OCI-LY7 (cell line): ENCODE measurements at regions not wholly inside any gene's neighbourhood (a gene's known extent, or its start where the extent isn't known, plus 50 kb on each side); places are given as distances from the start of the nearest gene placed in this dataset.

ENCODE experiments used
- BruUV-seq: library from RNA; stranded (reverse); fragments of 400-500 nt; replicated peaks from 2 replicates; lab custom pipeline; 2021; lab: Mats Ljungman, UMichigan
- CTCF ChIA-PET: fragments of 300-600 bp; sonication (Branson Sonifier 250); formaldehyde crosslinking; loops from one replicate; lab custom pipeline; 2022; ENCODE audit warnings: antibody characterized with exemption; ENCODE audit not compliant: unreplicated experiment; lab: Charles Lee
- POLR2A ChIA-PET: fragments of 300-600 bp; sonication (Branson Sonifier 250); formaldehyde crosslinking; loops from one replicate; lab custom pipeline; 2022; ENCODE audit warnings: antibody characterized with exemption; lab: Charles Lee
- DNase-seq: peaks from one replicate; pipeline ENCODE4 v3.0.0-alpha.2; 2015; ENCODE audit warnings: low spot score
- H2AFZ ChIP-seq: fragments of 200-600 bp; sonication (generic), shearing (Covaris generic); 2 replicates; pipeline ENCODE4 v1.6.1; 2014; ENCODE audit warnings: mild to moderate bottlenecking, antibody characterized with exemption, low read length, moderate library complexity
- H3K27ac ChIP-seq: fragments of 200-600 bp; sonication (generic); 2 replicates; pipeline ENCODE4 v1.5.1; 2014; ENCODE audit warnings: mixed run types, low read depth, mild to moderate bottlenecking, moderate library complexity, low read length, inconsistent platforms; ENCODE audit not compliant: poor library complexity, severe bottlenecking
- H3K36me3 ChIP-seq: fragments of 200-600 bp; sonication (generic); 2 replicates; pipeline ENCODE4 v1.6.1; 2014; ENCODE audit warnings: mild to moderate bottlenecking, antibody characterized with exemption, low read length, moderate library complexity, mixed read lengths; ENCODE audit not compliant: insufficient read depth
- H3K4me1 ChIP-seq: fragments of 200-600 bp; sonication (generic); 2 replicates; pipeline ENCODE4 v1.5.1; 2014; ENCODE audit warnings: mild to moderate bottlenecking, low read length; ENCODE audit not compliant: insufficient read depth, poor library complexity, severe bottlenecking
- H3K4me2 ChIP-seq: fragments of 200-600 bp; sonication (generic); 2 replicates; pipeline ENCODE4 v1.6.1; 2014; ENCODE audit warnings: mild to moderate bottlenecking, low read length
- H3K4me3 ChIP-seq: fragments of 200-600 bp; sonication (generic); 2 replicates; pipeline ENCODE4 v1.5.1; 2014; ENCODE audit warnings: mild to moderate bottlenecking, low read depth, low read length; ENCODE audit not compliant: poor library complexity, severe bottlenecking
- H3K79me2 ChIP-seq: fragments of 200-600 bp; sonication (generic); 2 replicates; pipeline ENCODE4 v1.6.1; 2016; ENCODE audit warnings: low read depth, mild to moderate bottlenecking, low read length, moderate library complexity, mixed read lengths; ENCODE audit not compliant: insufficient read depth
- H3K9me2 ChIP-seq: fragments of 200-600 bp; sonication (generic); 2 replicates; pipeline ENCODE4 v1.6.1; 2016; ENCODE audit warnings: mild to moderate bottlenecking, low read length, mixed read lengths; ENCODE audit not compliant: insufficient read depth
- H3K9me3 ChIP-seq: fragments of 200-600 bp; sonication (generic); 2 replicates; pipeline ENCODE4 v1.6.1; 2014; ENCODE audit warnings: mild to moderate bottlenecking, mixed run types, low read length, mixed read lengths
- H4K20me1 ChIP-seq: fragments of 200-600 bp; sonication (generic); 2 replicates; pipeline ENCODE4 v1.6.1; 2014; ENCODE audit warnings: mild to moderate bottlenecking, antibody characterized with exemption, low read length, moderate library complexity, mixed read lengths; ENCODE audit not compliant: insufficient read depth
- CTCF ChIP-seq: fragments of 200-600 bp; sonication (generic); conservative IDR thresholded peaks from 2 replicates; pipeline ENCODE4 v1.5.1; 2014; ENCODE audit warnings: mild to moderate bottlenecking, antibody characterized with exemption, low read length, moderate library complexity, mixed read lengths
- EZH2phosphoT487 ChIP-seq: fragments of 200-600 bp; sonication (generic); IDR thresholded peaks from 2 replicates; pipeline ENCODE4 v1.6.1; 2018; ENCODE audit warnings: low read depth, borderline replicate concordance, mild to moderate bottlenecking, mixed run types, antibody characterized with exemption, low read length, moderate library complexity, mixed read lengths
- intact Hi-C: fragments of 100-400 bp; cut with micrococcal nuclease; formaldehyde crosslinking; loops from one replicate; pipeline ENCODE4 v1.10.0; 2022; ENCODE audit not compliant: unreplicated experiment

- no peak for DNase-seq
- intact Hi-C loops, result no loop called here
- TF ChIP-seq CTCF (no peak), EZH2phosphoT487 (no peak)
- H2AFZ ChIP-seq, result no peak overlapping the region
- H4K20me1 ChIP-seq, result no peaks in the 10 kb centered on the region
- no peaks in the 10 kb centered on the region for H3K36me3 ChIP-seq
- H3K4me1 ChIP-seq, result no peaks in the 10 kb centered on the region
- H3K27ac ChIP-seq, result no peak overlapping the region
- H3K79me2 ChIP-seq, result no peaks in the 10 kb centered on the region
- no peaks in the 10 kb centered on the region for H3K9me2 ChIP-seq
- H3K9me3 ChIP-seq, result no peaks in the 10 kb centered on the region
- CTCF ChIA-PET, result no interaction called here
- POLR2A ChIA-PET, result no interaction called here
- no peak overlapping the region for H3K4me3 ChIP-seq
- no peak overlapping the region for H3K4me2 ChIP-seq
- BruUV-seq, result no TSS peak
Observed at GRCh38 chr13:68759617-68760016, 1348.0 kb upstream of the ATXN8OS start.

- Histone ChIP-seq H3K9me3 (no peaks in the 10 kb centered on the region), H2AFZ (no peak overlapping the region), H3K36me3 (no peaks in the 10 kb centered on the region), H3K79me2 (no peaks in the 10 kb centered on the region), H4K20me1 (no peaks in the 10 kb centered on the region), H3K9me2 (no peaks in the 10 kb centered on the region), H3K4me1 (no peaks in the 10 kb centered on the region), H3K27ac (no peak overlapping the region), H3K4me2 (no peak overlapping the region), H3K4me3 (no peak overlapping the region)
- intact Hi-C loops, result no loop called here
- no peak for DNase-seq
- CTCF ChIA-PET, result no interaction called here
- TF ChIP-seq EZH2phosphoT487 (no peak), CTCF (no peak)
- no TSS peak for BruUV-seq
- POLR2A ChIA-PET, result no interaction called here
Observed at GRCh38 chr13:68749796-68750195, 1357.8 kb upstream of the ATXN8OS start.

- Histone ChIP-seq H2AFZ (no peak overlapping the region), H3K79me2 (no peaks in the 10 kb centered on the region), H3K9me2 (no peaks in the 10 kb centered on the region), H4K20me1 (no peaks in the 10 kb centered on the region), H3K9me3 (no peaks in the 10 kb centered on the region), H3K27ac (no peak overlapping the region), H3K4me1 (no peaks in the 10 kb centered on the region), H3K4me3 (no peak overlapping the region), H3K36me3 (no peaks in the 10 kb centered on the region), H3K4me2 (no peak overlapping the region)
- no peak for DNase-seq
- intact Hi-C loops, result no loop called here
- no peak for TF ChIP-seq CTCF
- no peak for TF ChIP-seq EZH2phosphoT487
- ChIA-PET POLR2A (no interaction called here), CTCF (no interaction called here)
- BruUV-seq, result no TSS peak
Observed at GRCh38 chr13:68748038-68748437, 1359.6 kb upstream of the ATXN8OS start.
